ENCODE measurements at regions not wholly inside any gene's neighbourhood (a gene's known extent, or its start where the extent isn't known, plus 50 kb on each side); places are given as distances from the start of the nearest gene placed in this dataset.

DNA sequence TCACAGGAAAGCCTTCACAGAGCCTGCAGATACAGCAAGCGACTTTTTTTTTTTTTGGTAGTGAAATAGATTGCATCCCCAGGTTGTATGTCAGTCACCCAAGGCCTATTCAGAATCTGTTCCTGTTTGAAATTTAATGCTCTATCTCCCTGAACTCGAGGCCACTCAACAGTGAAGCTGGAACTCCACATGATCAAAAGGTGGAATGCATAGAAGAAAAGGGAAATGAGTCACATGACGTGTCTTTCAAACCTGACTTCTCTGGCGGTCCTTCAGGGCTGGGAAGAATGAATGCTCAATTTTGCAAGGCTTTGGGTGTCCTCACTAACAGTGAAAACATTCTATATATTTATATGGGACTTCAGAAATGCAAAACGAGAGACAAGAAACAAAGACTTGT is 88.4 kb upstream of the B3GAT2 start:
- no peak for DNase-seq (ENCODE audit: low read depth, low spot score)
- Histone ChIP-seq H3K4me3 (no peak overlapping the region), H3K9me3 (ENCODE audit: low read depth, low read length) (no peaks in the 10 kb centered on the region), H3K27ac (no peak overlapping the region), H3K9ac (ENCODE audit: insufficient read length) (no peak overlapping the region), H3K36me3 (ENCODE audit: insufficient read depth, low read length) (no peaks in the 10 kb centered on the region)
- TF ChIP-seq FOXP2 (optimal IDR thresholded peaks at IDR 0.05; ENCODE audit: control extremely low read depth, extremely low read length, insufficient read depth) (no peak), POLR2AphosphoS5 (IDR thresholded peaks at IDR 0.05; ENCODE audit: borderline replicate concordance, low read depth, low read length) (no peak), EZH2 (IDR thresholded peaks at IDR 0.05) (no peak)

DNA sequence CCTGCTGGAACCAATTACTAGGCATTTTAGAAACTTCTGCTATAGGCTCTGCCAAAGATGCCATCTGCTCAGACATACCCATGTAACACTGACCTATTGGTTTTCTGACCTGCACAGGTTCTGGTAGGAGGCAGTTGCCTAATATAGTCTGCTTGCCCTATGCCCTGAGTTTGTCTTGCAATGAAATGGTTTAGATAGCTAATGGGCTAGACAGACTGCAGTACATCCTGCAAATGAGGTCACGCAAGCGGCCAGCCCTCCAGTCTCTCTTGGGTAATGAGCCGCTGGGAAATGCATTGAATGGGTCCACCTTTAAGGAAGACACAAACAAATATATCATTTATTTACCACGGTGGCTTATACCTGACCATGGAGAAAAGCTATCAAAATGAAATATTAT is 90.6 kb upstream of the B3GAT2 start:
- Histone ChIP-seq H3K4me3 (no peak overlapping the region), H3K27ac (no peak overlapping the region), H3K36me3 (ENCODE audit: insufficient read depth, low read length) (no peaks in the 10 kb centered on the region), H3K9ac (ENCODE audit: insufficient read length) (no peak overlapping the region), H3K9me3 (ENCODE audit: low read depth, low read length) (no peaks in the 10 kb centered on the region)
- TF ChIP-seq EZH2 (IDR thresholded peaks at IDR 0.05) (no peak), POLR2AphosphoS5 (IDR thresholded peaks at IDR 0.05; ENCODE audit: borderline replicate concordance, low read depth, low read length) (no peak), FOXP2 (optimal IDR thresholded peaks at IDR 0.05; ENCODE audit: control extremely low read depth, extremely low read length, insufficient read depth) (no peak)
- DNase-seq (ENCODE audit: low read depth, low spot score) = no peak

DNA sequence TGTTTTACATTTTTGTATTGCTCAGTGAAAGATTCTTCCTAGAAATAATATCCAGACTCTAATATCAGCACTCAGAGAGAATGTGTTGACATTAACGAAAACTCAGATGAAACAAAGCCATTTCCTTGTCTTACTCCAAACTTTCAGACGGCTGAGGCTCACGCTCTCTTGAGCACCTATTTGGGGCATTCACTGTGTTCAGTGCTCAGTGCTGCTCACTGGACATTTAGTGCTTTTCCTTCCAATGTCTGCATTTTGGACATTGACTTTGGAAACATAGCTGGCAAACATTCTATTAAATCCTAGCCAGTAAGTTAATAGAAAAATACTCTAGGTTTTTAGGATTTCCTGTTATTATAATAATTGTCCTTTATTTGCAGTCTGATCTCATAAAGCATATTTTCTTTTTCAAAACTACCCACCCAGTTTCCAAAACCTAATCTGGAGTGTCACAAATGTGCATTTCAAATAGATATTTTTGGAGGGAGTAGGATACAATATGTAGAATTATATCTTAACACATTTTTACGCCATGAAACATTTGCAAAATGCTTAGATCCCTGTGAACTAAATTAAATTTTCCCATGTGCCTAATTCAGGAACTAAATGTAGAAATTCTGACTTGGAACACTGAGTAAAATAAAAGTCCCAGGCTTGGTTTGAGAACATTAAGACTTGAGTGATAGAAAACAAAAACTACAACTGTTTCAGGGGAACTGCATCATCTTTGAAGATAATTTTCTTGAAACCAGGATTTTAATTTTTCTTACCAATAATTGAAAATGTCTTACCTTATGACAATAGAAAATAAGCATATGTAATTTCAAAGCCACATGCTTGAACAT is 91.7 kb upstream of the B3GAT2 start:
- no peak for TF ChIP-seq POLR2AphosphoS5 (IDR thresholded peaks at IDR 0.05; ENCODE audit: borderline replicate concordance, low read depth, low read length)

DNA sequence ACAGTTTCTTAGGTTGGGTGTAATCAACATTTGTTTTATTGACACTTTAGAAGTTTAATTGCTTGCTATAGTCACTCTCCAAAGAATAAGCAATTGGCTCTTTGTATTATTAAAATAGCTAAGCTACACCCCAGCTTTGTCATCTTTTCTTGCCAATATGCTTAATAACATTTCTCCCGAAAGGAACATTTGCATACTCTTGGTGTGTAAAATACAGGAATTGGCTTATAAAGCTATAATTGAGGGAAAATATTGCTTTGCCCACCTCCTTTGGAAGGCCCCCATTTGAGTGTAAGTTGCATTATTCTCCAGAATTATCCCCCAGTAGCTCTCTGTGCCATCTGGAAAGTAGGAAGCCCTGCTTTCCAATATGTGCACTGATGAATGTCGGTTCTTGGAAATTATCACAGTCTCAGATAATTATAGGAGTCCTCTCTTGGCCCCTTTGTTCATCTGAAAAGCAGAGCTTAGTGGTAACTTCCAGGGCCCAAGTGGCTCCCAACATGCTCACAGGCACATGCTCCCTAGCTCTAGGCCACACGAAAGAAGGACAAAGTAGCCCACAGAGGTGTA is 92.4 kb upstream of the B3GAT2 start:
- Histone ChIP-seq H3K9me3 (ENCODE audit: low read depth, low read length) (no peaks in the 10 kb centered on the region), H3K9ac (ENCODE audit: insufficient read length) (no peak overlapping the region), H3K27ac (no peak overlapping the region), H3K4me3 (no peak overlapping the region), H3K36me3 (ENCODE audit: insufficient read depth, low read length) (no peaks in the 10 kb centered on the region)
- TF ChIP-seq POLR2AphosphoS5 (IDR thresholded peaks at IDR 0.05; ENCODE audit: borderline replicate concordance, low read depth, low read length) (no peak), EZH2 (IDR thresholded peaks at IDR 0.05) (no peak), FOXP2 (optimal IDR thresholded peaks at IDR 0.05; ENCODE audit: control extremely low read depth, extremely low read length, insufficient read depth) (no peak)
- DNase-seq (ENCODE audit: low read depth, low spot score) = no peak

More for the DNA sequence above, 91.7 kb upstream of the B3GAT2 start:
- no peak for DNase-seq (ENCODE audit: low read depth, low spot score)
- H3K36me3 ChIP-seq (ENCODE audit: insufficient read depth, low read length) = no peaks in the 10 kb centered on the region
- H3K4me3 ChIP-seq = no peak overlapping the region
- H3K27ac ChIP-seq = no peak overlapping the region
- H3K9me3 ChIP-seq (ENCODE audit: low read depth, low read length) = no peaks in the 10 kb centered on the region
- no peak overlapping the region for H3K9ac ChIP-seq (ENCODE audit: insufficient read length)

DNA sequence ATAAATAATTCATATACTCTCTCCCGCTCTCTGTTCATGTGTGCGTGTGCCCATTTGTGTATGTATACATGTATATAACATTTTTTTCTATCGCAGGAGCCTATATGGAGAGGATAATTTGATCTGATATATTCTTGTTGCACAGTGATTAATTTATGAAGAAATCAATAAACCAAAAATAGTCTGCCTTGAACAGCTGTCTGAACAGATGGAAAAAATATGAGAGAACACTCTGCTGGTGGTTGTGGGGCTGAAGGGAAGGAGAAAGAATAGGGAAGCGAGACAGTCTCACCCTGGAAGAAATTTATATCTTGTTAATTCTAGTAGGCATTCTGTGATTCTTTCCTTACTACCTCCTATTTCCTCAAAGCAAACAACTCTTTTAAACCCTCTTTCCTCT is 96.6 kb upstream of the B3GAT2 start:
- H3K4me3 ChIP-seq = no peak overlapping the region
- TF ChIP-seq EZH2 (IDR thresholded peaks at IDR 0.05) = no peak
- no peak for TF ChIP-seq FOXP2 (optimal IDR thresholded peaks at IDR 0.05; ENCODE audit: control extremely low read depth, extremely low read length, insufficient read depth)
- no peak for TF ChIP-seq POLR2AphosphoS5 (IDR thresholded peaks at IDR 0.05; ENCODE audit: borderline replicate concordance, low read depth, low read length)

DNA sequence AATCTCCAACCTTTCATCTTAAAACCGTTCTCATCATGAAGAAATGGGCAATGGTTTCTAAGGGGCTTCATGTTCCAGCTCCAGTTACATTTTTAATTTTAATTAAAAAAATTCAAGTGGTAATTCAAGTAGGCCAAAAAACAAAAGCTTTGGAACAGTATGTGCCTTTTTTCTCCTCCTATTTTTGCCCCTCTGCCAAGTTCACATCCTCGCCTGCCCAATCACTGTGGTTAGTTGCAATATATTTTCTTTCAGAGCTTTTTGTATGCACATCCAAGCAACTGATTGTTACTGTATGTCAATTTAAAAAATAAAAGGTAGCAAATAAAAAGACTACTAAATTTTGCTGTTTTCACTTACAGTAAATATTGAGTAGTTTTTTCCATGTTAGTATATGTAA is 99.8 kb upstream of the B3GAT2 start:
- Histone ChIP-seq H3K27ac (no peak overlapping the region), H3K9me3 (ENCODE audit: low read depth, low read length) (no peaks in the 10 kb centered on the region), H3K36me3 (ENCODE audit: insufficient read depth, low read length) (no peaks in the 10 kb centered on the region), H3K4me3 (no peak overlapping the region), H3K9ac (ENCODE audit: insufficient read length) (no peak overlapping the region)
- no peak for DNase-seq (ENCODE audit: low read depth, low spot score)
- no peak for TF ChIP-seq FOXP2 (optimal IDR thresholded peaks at IDR 0.05; ENCODE audit: control extremely low read depth, extremely low read length, insufficient read depth)
- no peak for TF ChIP-seq EZH2 (IDR thresholded peaks at IDR 0.05)
- no peak for TF ChIP-seq POLR2AphosphoS5 (IDR thresholded peaks at IDR 0.05; ENCODE audit: borderline replicate concordance, low read depth, low read length)

More for the DNA sequence above, 96.6 kb upstream of the B3GAT2 start:
- Histone ChIP-seq H3K9ac (ENCODE audit: insufficient read length) (no peak overlapping the region), H3K36me3 (ENCODE audit: insufficient read depth, low read length) (no peaks in the 10 kb centered on the region), H3K9me3 (ENCODE audit: low read depth, low read length) (no peaks in the 10 kb centered on the region), H3K27ac (no peak overlapping the region)
- DNase-seq (ENCODE audit: low read depth, low spot score) = no peak

DNA sequence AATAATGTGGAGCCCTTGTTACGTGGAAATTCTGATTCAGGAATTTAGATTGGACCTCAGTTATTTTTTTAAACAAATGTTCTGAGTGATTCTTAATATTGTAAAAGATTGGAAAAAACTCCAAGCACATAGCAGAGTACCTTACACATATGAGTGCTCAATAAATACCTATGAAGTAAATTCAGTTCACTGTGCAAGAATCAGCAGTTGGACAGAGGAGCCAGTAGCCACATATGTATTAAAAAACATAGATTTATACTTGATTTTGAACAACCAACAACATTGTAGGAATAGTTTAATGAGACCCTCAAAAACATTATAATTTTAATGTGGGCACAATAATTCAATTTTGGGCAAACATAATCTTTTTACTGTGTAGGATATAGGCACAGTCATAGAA is 109.3 kb upstream of the B3GAT2 start:
- H3K36me3 ChIP-seq (ENCODE audit: insufficient read depth, low read length) = no peaks in the 10 kb centered on the region
- H3K9me3 ChIP-seq (ENCODE audit: low read depth, low read length) = no peaks in the 10 kb centered on the region
- H3K27ac ChIP-seq = no peak overlapping the region
- no peak for TF ChIP-seq EZH2 (IDR thresholded peaks at IDR 0.05)
- TF ChIP-seq POLR2AphosphoS5 (IDR thresholded peaks at IDR 0.05; ENCODE audit: borderline replicate concordance, low read depth, low read length) = no peak
- no peak for TF ChIP-seq FOXP2 (optimal IDR thresholded peaks at IDR 0.05; ENCODE audit: control extremely low read depth, extremely low read length, insufficient read depth)
- no peak for DNase-seq (ENCODE audit: low read depth, low spot score)
- H3K4me3 ChIP-seq = no peak overlapping the region
- H3K9ac ChIP-seq (ENCODE audit: insufficient read length) = no peak overlapping the region

DNA sequence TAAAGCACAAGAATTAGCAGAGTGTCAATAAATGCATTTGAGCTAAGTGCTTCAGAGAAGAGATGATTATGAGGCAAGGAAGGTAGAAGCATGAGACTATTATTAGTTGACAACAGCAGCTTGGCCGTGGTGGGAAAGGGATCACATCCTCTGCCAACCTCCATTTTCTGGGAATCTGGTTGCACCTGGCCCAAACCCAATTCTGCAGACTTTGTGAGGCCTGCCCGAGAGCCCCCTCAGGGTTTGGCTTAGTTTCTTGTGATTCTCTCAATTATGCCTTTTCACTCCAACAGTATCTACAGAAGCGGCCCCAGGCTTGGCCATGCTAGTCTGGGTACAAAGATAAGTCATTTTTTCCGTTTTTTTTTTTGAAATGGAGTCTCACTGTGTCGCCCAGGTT is 111.0 kb upstream of the B3GAT2 start:
- no peak overlapping the region for H3K9ac ChIP-seq (ENCODE audit: insufficient read length)
- no peaks in the 10 kb centered on the region for H3K36me3 ChIP-seq (ENCODE audit: insufficient read depth, low read length)
- no peaks in the 10 kb centered on the region for H3K9me3 ChIP-seq (ENCODE audit: low read depth, low read length)
- no peak for DNase-seq (ENCODE audit: low read depth, low spot score)
- TF ChIP-seq POLR2AphosphoS5 (IDR thresholded peaks at IDR 0.05; ENCODE audit: borderline replicate concordance, low read depth, low read length) (no peak), FOXP2 (optimal IDR thresholded peaks at IDR 0.05; ENCODE audit: control extremely low read depth, extremely low read length, insufficient read depth) (no peak), EZH2 (IDR thresholded peaks at IDR 0.05) (no peak)
- H3K27ac ChIP-seq = no peak overlapping the region
- H3K4me3 ChIP-seq = no peak overlapping the region
